IPS DF 6.9 (cell line): ENCODE measurements at regions not wholly inside any gene's neighbourhood (a gene's known extent, or its start where the extent isn't known, plus 50 kb on each side); places are given as distances from the start of the nearest gene placed in this dataset.

Source experiments
- DNase-seq: peaks from one replicate; pipeline ENCODE4 v3.0.0-alpha.2; 2013; ENCODE audit warnings: low read depth, low spot score
- H3K27ac ChIP-seq: one replicate; pipeline ENCODE4 v1.5.1; 2013; ENCODE audit warnings: low read length, control low read depth
- H3K27me3 ChIP-seq: 2 replicates; pipeline ENCODE4 v1.6.1; 2013; ENCODE audit warnings: mild to moderate bottlenecking, low read length; ENCODE audit not compliant: control insufficient read depth, insufficient read depth
- H3K36me3 ChIP-seq: 2 replicates; pipeline ENCODE4 v1.6.1; 2013; ENCODE audit warnings: low read length; ENCODE audit not compliant: control insufficient read depth, insufficient read depth
- H3K4me1 ChIP-seq: 2 replicates; pipeline ENCODE4 v1.6.1; 2013; ENCODE audit warnings: low read length; ENCODE audit not compliant: control insufficient read depth, insufficient read depth
- H3K4me3 ChIP-seq: 2 replicates; pipeline ENCODE4 v1.5.1; 2013; ENCODE audit warnings: mild to moderate bottlenecking, low read length
- H3K9me3 ChIP-seq: 2 replicates; pipeline ENCODE4 v1.6.1; 2013; ENCODE audit warnings: low read length, inconsistent platforms; ENCODE audit not compliant: control insufficient read depth, insufficient read depth
- WGBS: extraction: QIAGEN DNeasy Blood & Tissue Kit; methylation state at CpG from one replicate; pipeline ENCODE4 v1.1.7; 2013; ENCODE audit warnings: mixed read lengths, missing lambda C conversion rate; ENCODE audit not compliant: insufficient read length, insufficient coverage; 5-methylcytosine and 5-hydroxymethylcytosine counted together

DNA sequence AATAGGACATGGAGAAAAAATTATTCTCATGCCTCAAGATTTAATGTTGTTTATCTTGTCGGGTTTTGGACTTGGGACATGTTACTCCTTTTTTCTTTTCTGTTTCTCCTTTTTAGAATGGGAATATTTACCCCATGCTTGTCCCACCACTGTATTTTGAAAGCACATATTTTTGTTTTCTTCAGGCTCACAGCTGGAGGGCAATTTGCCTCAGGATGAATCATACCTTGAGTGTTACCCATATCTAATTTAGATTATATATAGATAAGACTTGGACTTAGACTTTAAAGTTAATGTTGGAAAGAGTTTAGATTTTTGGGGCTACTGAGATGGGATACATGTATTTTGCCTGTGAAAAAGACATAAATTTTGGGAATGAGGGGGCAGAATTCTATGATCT lies 541.6 kb upstream of the MAN1A1 start:
- Histone ChIP-seq H3K36me3 (no peaks in the 10 kb centered on the region), H3K4me1 (no peaks in the 10 kb centered on the region), H3K9me3 (no peaks in the 10 kb centered on the region), H3K27ac (no peak overlapping the region), H3K4me3 (no peak overlapping the region), H3K27me3 (no peaks in the 10 kb centered on the region)
- no CpG with 5 or more reads among the region's 1 CpG for WGBS
- no peak for DNase-seq

- no peak for DNase-seq
- Histone ChIP-seq H3K4me3 (no peak overlapping the region), H3K4me1 (no peaks in the 10 kb centered on the region), H3K9me3 (no peaks in the 10 kb centered on the region), H3K36me3 (no peaks in the 10 kb centered on the region), H3K27ac (no peak overlapping the region), H3K27me3 (no peaks in the 10 kb centered on the region)
- no CpG with 5 or more reads among the region's 1 CpG for WGBS
Observed at GRCh38 chr6:119890470-119890869, 540.9 kb upstream of the MAN1A1 start.

DNA sequence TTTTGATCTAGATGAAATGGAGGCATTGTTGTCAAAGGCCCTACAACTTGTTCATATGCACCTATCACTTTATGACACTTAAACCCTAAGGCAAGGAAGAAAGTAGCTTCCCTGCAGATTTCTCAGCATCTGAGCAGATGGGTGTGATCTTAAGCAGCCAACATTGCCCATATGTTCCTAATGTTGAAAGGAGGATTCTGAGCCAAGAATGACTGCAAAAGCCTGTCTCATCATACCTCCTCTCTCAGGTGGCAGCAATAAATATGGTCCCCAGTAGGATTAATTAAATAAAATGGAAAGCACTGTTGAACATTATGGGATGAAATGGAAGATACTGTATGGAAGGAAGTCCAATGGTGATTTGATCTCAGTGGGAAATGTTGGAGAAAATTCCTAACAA lies 538.1 kb upstream of the MAN1A1 start:
- H3K27ac ChIP-seq, result no peak overlapping the region
- H3K4me3 ChIP-seq, result no peak overlapping the region
- no peaks in the 10 kb centered on the region for H3K36me3 ChIP-seq
- DNase-seq, result no peak
- no peaks in the 10 kb centered on the region for H3K9me3 ChIP-seq
- H3K27me3 ChIP-seq, result no peaks in the 10 kb centered on the region
- H3K4me1 ChIP-seq, result no peaks in the 10 kb centered on the region

DNA sequence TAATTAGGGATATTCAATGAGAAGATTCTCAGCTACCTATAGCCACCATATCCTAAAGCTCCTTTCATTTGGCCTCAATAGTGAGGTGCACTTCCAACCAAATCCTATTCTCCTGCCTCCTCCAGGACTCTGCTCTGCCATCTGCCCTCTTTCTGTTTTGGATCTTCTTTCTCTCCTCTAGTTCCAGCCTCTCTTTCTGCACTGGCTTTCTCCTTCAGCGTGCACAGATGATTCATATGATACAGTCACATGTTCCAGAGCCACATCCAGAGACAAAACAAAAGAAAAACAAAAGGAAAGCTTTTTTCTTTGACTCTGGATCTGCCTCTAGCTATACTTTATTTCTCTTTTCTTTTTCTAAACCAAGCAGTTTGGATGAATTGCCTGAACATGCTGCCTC lies 531.9 kb upstream of the MAN1A1 start:
- Histone ChIP-seq H3K27me3 (no peaks in the 10 kb centered on the region), H3K9me3 (no peaks in the 10 kb centered on the region), H3K27ac (no peak overlapping the region), H3K4me3 (no peak overlapping the region), H3K36me3 (no peaks in the 10 kb centered on the region), H3K4me1 (no peaks in the 10 kb centered on the region)
- WGBS, result no CpG with 5 or more reads among the region's 1 CpG
- no peak for DNase-seq

DNA sequence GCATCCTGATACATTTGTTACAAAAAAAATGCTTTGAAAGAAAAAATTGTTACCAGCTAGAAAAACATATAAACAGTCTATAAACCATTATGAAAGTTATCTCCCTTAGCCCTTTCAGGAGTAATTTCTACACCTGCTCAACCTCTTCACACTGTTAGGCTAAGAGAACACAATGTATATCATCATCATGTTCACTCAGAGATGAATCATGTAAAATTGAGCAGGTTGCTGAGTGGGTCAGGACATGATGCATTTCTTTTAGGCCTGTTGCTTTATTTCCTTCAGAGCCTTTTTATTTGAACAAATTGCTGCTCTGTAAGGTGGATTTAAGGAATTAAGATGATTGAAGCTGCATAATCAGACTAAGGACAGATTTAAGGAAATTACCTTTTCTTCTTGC lies 531.3 kb upstream of the MAN1A1 start:
- Histone ChIP-seq H3K9me3 (no peaks in the 10 kb centered on the region), H3K27ac (no peak overlapping the region), H3K4me1 (no peaks in the 10 kb centered on the region), H3K36me3 (no peaks in the 10 kb centered on the region), H3K4me3 (no peak overlapping the region), H3K27me3 (no peaks in the 10 kb centered on the region)
- DNase-seq, result no peak

DNA sequence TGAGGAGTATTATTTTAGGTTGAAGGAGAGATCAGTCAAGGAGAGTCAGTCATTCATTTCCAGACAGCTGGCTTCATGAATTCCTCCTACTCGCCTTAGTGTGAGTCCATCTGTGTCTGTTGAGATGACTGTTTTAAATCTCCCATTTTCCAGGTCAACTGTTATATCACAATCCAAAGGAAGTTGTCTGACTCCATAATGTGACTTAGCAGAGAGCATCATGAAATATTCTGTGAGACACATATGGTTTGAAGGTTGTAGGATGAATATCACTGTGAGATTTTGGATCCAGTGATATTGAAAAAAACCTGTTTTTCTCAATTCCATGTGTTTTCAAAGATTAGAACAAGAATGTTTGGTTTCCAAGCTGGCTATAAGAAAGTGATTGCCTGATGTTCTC lies 530.2 kb upstream of the MAN1A1 start:
- Histone ChIP-seq H3K9me3 (no peaks in the 10 kb centered on the region), H3K4me1 (no peaks in the 10 kb centered on the region), H3K4me3 (no peak overlapping the region), H3K27me3 (no peaks in the 10 kb centered on the region), H3K27ac (no peak overlapping the region), H3K36me3 (no peaks in the 10 kb centered on the region)
- no peak for DNase-seq
- WGBS, result no CpG with 5 or more reads among the region's 1 CpG

GRCh38 chr6:119874381-119874780 lies 524.8 kb upstream of the MAN1A1 start:
- Histone ChIP-seq H3K27ac (no peak overlapping the region), H3K36me3 (no peaks in the 10 kb centered on the region), H3K4me1 (no peaks in the 10 kb centered on the region), H3K27me3 (no peaks in the 10 kb centered on the region), H3K4me3 (no peak overlapping the region), H3K9me3 (no peaks in the 10 kb centered on the region)
- WGBS, result no CpG with 5 or more reads among the region's 4 CpGs
- no peak for DNase-seq

GRCh38 chr6:119873107-119873506 lies 523.5 kb upstream of the MAN1A1 start:
- Histone ChIP-seq H3K9me3 (no peaks in the 10 kb centered on the region), H3K27ac (no peak overlapping the region), H3K4me1 (no peaks in the 10 kb centered on the region), H3K4me3 (no peak overlapping the region), H3K36me3 (no peaks in the 10 kb centered on the region), H3K27me3 (no peaks in the 10 kb centered on the region)
- no peak for DNase-seq
- WGBS, result no CpG with 5 or more reads among the region's 1 CpG

- no peak overlapping the region for H3K27ac ChIP-seq
- H3K4me1 ChIP-seq, result no peaks in the 10 kb centered on the region
- no peaks in the 10 kb centered on the region for H3K9me3 ChIP-seq
- no peak overlapping the region for H3K4me3 ChIP-seq
- no peaks in the 10 kb centered on the region for H3K27me3 ChIP-seq
- no CpG with 5 or more reads among the region's 2 CpGs for WGBS
- DNase-seq, result no peak
- H3K36me3 ChIP-seq, result no peaks in the 10 kb centered on the region
Observed at GRCh38 chr6:119871520-119871919, 522.0 kb upstream of the MAN1A1 start.

DNA sequence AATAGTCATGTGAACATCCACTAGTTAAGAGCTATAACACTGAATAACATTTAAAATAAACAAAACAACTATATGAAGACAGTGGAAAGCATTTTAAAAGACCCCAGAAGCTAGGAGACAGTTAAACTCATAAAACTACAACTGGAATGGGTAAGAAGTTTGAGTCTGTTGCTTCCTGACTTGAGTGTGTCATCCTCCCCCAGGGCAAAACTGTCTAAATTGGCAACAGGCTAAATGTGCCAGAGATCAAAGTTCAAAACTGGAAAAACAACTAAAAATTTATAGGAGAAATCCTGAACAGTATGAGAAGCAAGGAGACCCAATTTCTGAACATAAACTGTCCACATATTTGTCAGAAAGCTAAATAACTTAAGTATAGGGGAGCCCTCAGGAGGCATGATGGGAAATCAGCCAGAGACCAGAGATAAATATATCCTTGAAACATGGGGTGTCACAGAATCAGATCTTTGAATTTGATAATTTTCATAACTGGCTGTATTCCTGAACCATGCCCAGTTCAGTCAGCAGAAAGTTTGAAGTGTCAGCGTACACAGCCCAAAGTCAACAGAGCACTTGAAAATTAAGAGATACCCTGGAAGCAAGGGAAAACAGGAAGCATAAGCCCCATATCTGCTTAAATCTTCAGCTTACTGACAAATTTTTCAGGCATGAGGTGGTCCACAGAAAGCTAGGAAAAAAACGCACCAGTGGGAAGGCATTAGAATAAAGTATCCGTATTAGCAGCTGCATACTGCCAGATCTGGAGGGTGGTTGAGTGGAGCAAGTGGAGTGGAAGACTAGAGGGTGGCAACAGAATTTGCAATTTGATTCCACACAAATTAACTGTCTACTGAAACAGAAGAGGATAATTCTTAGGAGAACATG lies 516.1 kb upstream of the MAN1A1 start:
- no peaks in the 10 kb centered on the region for H3K4me1 ChIP-seq
- no peak overlapping the region for H3K4me3 ChIP-seq
- DNase-seq, result no peak
- no peaks in the 10 kb centered on the region for H3K36me3 ChIP-seq
- H3K9me3 ChIP-seq, result no peaks in the 10 kb centered on the region
- no peaks in the 10 kb centered on the region for H3K27me3 ChIP-seq
- no CpG with 5 or more reads among the region's 3 CpGs for WGBS
- no peak overlapping the region for H3K27ac ChIP-seq

- Histone ChIP-seq H3K4me1 (no peaks in the 10 kb centered on the region), H3K27ac (no peak overlapping the region), H3K36me3 (no peaks in the 10 kb centered on the region), H3K9me3 (no peaks in the 10 kb centered on the region), H3K4me3 (no peak overlapping the region), H3K27me3 (no peaks in the 10 kb centered on the region)
- no CpG with 5 or more reads among the region's 1 CpG for WGBS
- no peak for DNase-seq
Observed at GRCh38 chr6:119862719-119863118, 513.2 kb upstream of the MAN1A1 start.
